ENCODE measurements at regions not wholly inside any gene's neighbourhood (a gene's known extent, or its start where the extent isn't known, plus 50 kb on each side); places are given as distances from the start of the nearest gene placed in this dataset.
A peak's percentile ranks its signal among the peaks of the same experiment; 100 is the strongest.
"Not testable (repeated sequence)": the region's sequence is repeated elsewhere in the genome, so short reads cannot be mapped to it uniquely, and the experiment has no call there.

- not testable (repeated sequence) for DNase-seq
These were observed 84.3 kb downstream of the IRS2 start for GRCh38 chr13:109702030-109702597.

GRCh38 chr13:109700176-109700575, 86.2 kb downstream of the IRS2 start:
- DNase-seq: peak; percentile 21

GRCh38 chr13:109699628-109700071, 86.7 kb downstream of the IRS2 start:
- no peak for DNase-seq

- DNase-seq: no peak
These were observed 87.6 kb downstream of the IRS2 start for GRCh38 chr13:109698779-109699178.

GRCh38 chr13:109697936-109698335, 88.4 kb downstream of the IRS2 start:
- DNase-seq: no peak

- no peak for DNase-seq
These were observed 90.8 kb downstream of the IRS2 start for GRCh38 chr13:109695402-109696190.

GRCh38 chr13:109694972-109695371, 91.4 kb downstream of the IRS2 start:
- no peak for DNase-seq

GRCh38 chr13:109693213-109693612, 93.2 kb downstream of the IRS2 start:
- DNase-seq: no peak

- DNase-seq: no peak
These were observed 94.7 kb downstream of the IRS2 start for GRCh38 chr13:109691689-109692088.

GRCh38 chr13:109687559-109688448, 98.6 kb downstream of the IRS2 start:
- no peak for DNase-seq

- no peak for DNase-seq
These were observed 101.2 kb downstream of the IRS2 start for GRCh38 chr13:109685203-109685602.

- DNase-seq: no peak
These were observed 101.6 kb downstream of the IRS2 start for GRCh38 chr13:109684824-109685202.

GRCh38 chr13:109684084-109684823, 102.1 kb downstream of the IRS2 start:
- no peak for DNase-seq

- DNase-seq: no peak
These were observed 103.7 kb downstream of the IRS2 start for GRCh38 chr13:109682534-109683244.

- no peak for DNase-seq
These were observed 105.5 kb downstream of the IRS2 start for GRCh38 chr13:109680930-109681329.

- no peak for DNase-seq
These were observed 106.1 kb downstream of the IRS2 start for GRCh38 chr13:109680288-109680687.

- no peak for DNase-seq
These were observed 107.9 kb downstream of the IRS2 start for GRCh38 chr13:109678459-109678858.

GRCh38 chr13:109677206-109677605, 109.2 kb downstream of the IRS2 start:
- no peak for DNase-seq

- DNase-seq: no peak
These were observed 112.9 kb downstream of the IRS2 start for GRCh38 chr13:109673477-109673876.

- DNase-seq: no peak
These were observed 113.8 kb downstream of the IRS2 start for GRCh38 chr13:109672545-109672944.

GRCh38 chr13:109671919-109672318, 114.5 kb downstream of the IRS2 start:
- DNase-seq: no peak

- DNase-seq: no peak
These were observed 115.6 kb downstream of the IRS2 start for GRCh38 chr13:109670776-109671175.
